GM18858 (cell line): ENCODE measurements at regions not wholly inside any gene's neighbourhood (a gene's known extent, or its start where the extent isn't known, plus 50 kb on each side); places are given as distances from the start of the nearest gene placed in this dataset.
A peak's percentile ranks its signal among the peaks of the same experiment; 100 is the strongest.
"Not testable (repeated sequence)": the region's sequence is repeated elsewhere in the genome, so short reads cannot be mapped to it uniquely, and the experiment has no call there.

Experiments used
- ATAC-seq: cut with Tn5 transposase; IDR thresholded peaks from one replicate; pipeline ENCODE4 v1.9.1; 2021; ENCODE audit not compliant: unreplicated experiment

- ATAC-seq, result no peak
Measured at GRCh38 chr10:117458571-117458970, 83.3 kb upstream of the PDZD8 start.

GRCh38 chr10:117457932-117458331, 82.7 kb upstream of the PDZD8 start:
- no peak for ATAC-seq

GRCh38 chr10:117457071-117457810, 82.0 kb upstream of the PDZD8 start:
- ATAC-seq, result no peak

- no peak for ATAC-seq
Measured at GRCh38 chr10:117455346-117455745, 80.1 kb upstream of the PDZD8 start.

GRCh38 chr10:117454502-117454901, 79.3 kb upstream of the PDZD8 start:
- no peak for ATAC-seq

GRCh38 chr10:117453484-117453883, 78.2 kb upstream of the PDZD8 start:
- not testable (repeated sequence) for ATAC-seq

GRCh38 chr10:117450940-117451339, 75.7 kb upstream of the PDZD8 start:
- ATAC-seq, result no peak

- no peak for ATAC-seq
Measured at GRCh38 chr10:117449636-117450035, 74.4 kb upstream of the PDZD8 start.

GRCh38 chr10:117448802-117449201, 73.6 kb upstream of the PDZD8 start:
- no peak for ATAC-seq

GRCh38 chr10:117445992-117446391, 70.8 kb upstream of the PDZD8 start:
- ATAC-seq, result no peak

GRCh38 chr10:117444497-117445040, 69.3 kb upstream of the PDZD8 start:
- ATAC-seq, result no peak

GRCh38 chr10:117443686-117444041, 68.4 kb upstream of the PDZD8 start:
- ATAC-seq, result no peak

- no peak for ATAC-seq
Measured at GRCh38 chr10:117442944-117443685, 67.9 kb upstream of the PDZD8 start.

- no peak for ATAC-seq
Measured at GRCh38 chr10:117442521-117442920, 67.3 kb upstream of the PDZD8 start.

GRCh38 chr10:117441812-117442443, 66.7 kb upstream of the PDZD8 start:
- ATAC-seq, result peak; percentile 67

- no peak for ATAC-seq
Measured at GRCh38 chr10:117441361-117441760, 66.1 kb upstream of the PDZD8 start.

- no peak for ATAC-seq
Measured at GRCh38 chr10:117439243-117439912, 64.1 kb upstream of the PDZD8 start.

- ATAC-seq, result no peak
Measured at GRCh38 chr10:117432866-117433265, 57.6 kb upstream of the PDZD8 start.

- no peak for ATAC-seq
Measured at GRCh38 chr10:117431160-117431559, 55.9 kb upstream of the PDZD8 start.

- not testable (repeated sequence) for ATAC-seq
Measured at GRCh38 chr10:117430535-117430934, 55.3 kb upstream of the PDZD8 start.

GRCh38 chr10:117429643-117430265, 54.5 kb upstream of the PDZD8 start:
- no peak for ATAC-seq
